GM18511 (cell line): ENCODE measurements at regions not wholly inside any gene's neighbourhood (a gene's known extent, or its start where the extent isn't known, plus 50 kb on each side); places are given as distances from the start of the nearest gene placed in this dataset.
"Not testable (repeated sequence)": the region's sequence is repeated elsewhere in the genome, so short reads cannot be mapped to it uniquely, and the experiment has no call there.

Experiments
- ATAC-seq: cut with Tn5 transposase; IDR thresholded peaks from one replicate; pipeline ENCODE4 v1.9.1; 2021; ENCODE audit warnings: mild to moderate bottlenecking, moderate library complexity; ENCODE audit not compliant: unreplicated experiment

- ATAC-seq = peak; percentile 92
These were observed 612.5 kb downstream of the FSCB start for GRCh38 chr14:43894534-43894933.

GRCh38 chr14:43887523-43887922, 619.6 kb downstream of the FSCB start:
- no peak for ATAC-seq

- ATAC-seq = peak; percentile 57
These were observed 629.6 kb downstream of the FSCB start for GRCh38 chr14:43877351-43877960.

GRCh38 chr14:43872752-43873655, 634.1 kb downstream of the FSCB start:
- ATAC-seq = no peak

GRCh38 chr14:43872222-43872621, 634.9 kb downstream of the FSCB start:
- ATAC-seq = no peak

- ATAC-seq = no peak
These were observed 648.1 kb downstream of the FSCB start for GRCh38 chr14:43858981-43859380.

GRCh38 chr14:43855556-43855955, 651.5 kb downstream of the FSCB start:
- ATAC-seq = no peak

GRCh38 chr14:43853541-43853940, 653.5 kb downstream of the FSCB start:
- no peak for ATAC-seq

- ATAC-seq = peak; percentile 89
These were observed 703.9 kb downstream of the FSCB start for GRCh38 chr14:43803076-43803689.

GRCh38 chr14:43795600-43796228, 711.4 kb downstream of the FSCB start:
- no peak for ATAC-seq

- ATAC-seq = no peak
These were observed 713.5 kb downstream of the FSCB start for GRCh38 chr14:43793579-43793978.

- ATAC-seq = no peak
These were observed 714.1 kb downstream of the FSCB start for GRCh38 chr14:43792980-43793379.

- ATAC-seq = no peak
These were observed 716.4 kb downstream of the FSCB start for GRCh38 chr14:43790681-43791080.

GRCh38 chr14:43789458-43789857, 717.6 kb downstream of the FSCB start:
- no peak for ATAC-seq

GRCh38 chr14:43786066-43786762, 720.9 kb downstream of the FSCB start:
- ATAC-seq = no peak

GRCh38 chr14:43784432-43784831, 722.7 kb downstream of the FSCB start:
- ATAC-seq = not testable (repeated sequence)

GRCh38 chr14:43778937-43779639, 728.0 kb downstream of the FSCB start:
- no peak for ATAC-seq

GRCh38 chr14:43778570-43778936, 728.5 kb downstream of the FSCB start:
- no peak for ATAC-seq

- peak; percentile 73 for ATAC-seq
These were observed 741.6 kb downstream of the FSCB start for GRCh38 chr14:43765474-43765873.

- no peak for ATAC-seq
These were observed 742.6 kb downstream of the FSCB start for GRCh38 chr14:43764433-43764832.
